GM12891 (cell line): ENCODE measurements at regions not wholly inside any gene's neighbourhood (a gene's known extent, or its start where the extent isn't known, plus 50 kb on each side); places are given as distances from the start of the nearest gene placed in this dataset.

Experiments used
- POLR2A ChIP-seq: IDR thresholded peaks from 2 replicates; pipeline ENCODE4 v1.6.1; 2011; ENCODE audit warnings: low read depth, low read length, control low read depth
- POLR2AphosphoS5 ChIP-seq: IDR thresholded peaks from 2 replicates; pipeline ENCODE4 v1.6.1; 2011; ENCODE audit warnings: low read depth, low read length, control low read depth

- TF ChIP-seq POLR2A (no peak), POLR2AphosphoS5 (no peak)
Measured at GRCh38 chr2:186980117-186980442, 131.1 kb upstream of the ZSWIM2 start.
